ENCODE measurements at regions not wholly inside any gene's neighbourhood (a gene's known extent, or its start where the extent isn't known, plus 50 kb on each side); places are given as distances from the start of the nearest gene placed in this dataset.

GRCh38 chr6:51282026-51282425, 463.4 kb downstream of the TFAP2B start:
- no peak for TF ChIP-seq POLR2AphosphoS5 (IDR thresholded peaks at IDR 0.05; ENCODE audit: insufficient read depth in 1 of 2, low read depth in 1 of 2)
- no peak for TF ChIP-seq CTCF (IDR thresholded peaks at IDR 0.05)
- TF ChIP-seq POLR2A (IDR thresholded peaks at IDR 0.05), result no peak

Measured in vagina (tissue), 2 donors.